Hypothalamus (tissue), 51 donors: ENCODE measurements at regions not wholly inside any gene's neighbourhood (a gene's known extent, or its start where the extent isn't known, plus 50 kb on each side); places are given as distances from the start of the nearest gene placed in this dataset.

ENCODE experiments used
- DNase-seq, 51 donors: peaks; one replicate each; lab custom pipeline; 2025; lab: John Stamatoyannopoulos, UW

DNA sequence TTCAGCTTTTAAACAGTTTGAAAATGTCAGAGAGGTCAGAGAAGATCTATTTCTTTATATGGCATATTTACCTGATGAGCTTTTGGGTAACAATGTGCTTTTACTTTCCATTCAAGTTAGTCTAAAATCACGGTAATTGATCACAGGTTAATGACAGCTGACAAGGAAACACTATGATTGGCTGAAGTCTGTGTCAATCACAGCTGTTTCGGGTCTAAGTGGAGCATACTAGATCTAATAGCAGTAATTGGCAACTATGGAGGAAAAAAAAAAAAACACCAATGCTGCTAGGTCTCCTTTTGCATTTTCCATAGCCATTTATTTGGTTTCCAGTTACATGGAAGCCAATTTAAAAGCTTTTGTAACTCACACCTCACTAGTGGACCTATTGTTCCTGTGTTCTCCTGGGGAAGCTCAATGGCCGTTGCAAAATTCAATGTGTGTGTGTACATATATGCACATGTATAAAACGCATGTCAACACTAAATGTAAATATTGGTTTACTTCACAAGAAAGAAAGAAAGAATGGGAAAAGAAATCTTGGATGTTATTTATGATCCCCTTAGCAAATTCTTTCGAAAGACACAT, 568.3 kb upstream of the ZFHX3 start:
- no peak for DNase-seq

DNA sequence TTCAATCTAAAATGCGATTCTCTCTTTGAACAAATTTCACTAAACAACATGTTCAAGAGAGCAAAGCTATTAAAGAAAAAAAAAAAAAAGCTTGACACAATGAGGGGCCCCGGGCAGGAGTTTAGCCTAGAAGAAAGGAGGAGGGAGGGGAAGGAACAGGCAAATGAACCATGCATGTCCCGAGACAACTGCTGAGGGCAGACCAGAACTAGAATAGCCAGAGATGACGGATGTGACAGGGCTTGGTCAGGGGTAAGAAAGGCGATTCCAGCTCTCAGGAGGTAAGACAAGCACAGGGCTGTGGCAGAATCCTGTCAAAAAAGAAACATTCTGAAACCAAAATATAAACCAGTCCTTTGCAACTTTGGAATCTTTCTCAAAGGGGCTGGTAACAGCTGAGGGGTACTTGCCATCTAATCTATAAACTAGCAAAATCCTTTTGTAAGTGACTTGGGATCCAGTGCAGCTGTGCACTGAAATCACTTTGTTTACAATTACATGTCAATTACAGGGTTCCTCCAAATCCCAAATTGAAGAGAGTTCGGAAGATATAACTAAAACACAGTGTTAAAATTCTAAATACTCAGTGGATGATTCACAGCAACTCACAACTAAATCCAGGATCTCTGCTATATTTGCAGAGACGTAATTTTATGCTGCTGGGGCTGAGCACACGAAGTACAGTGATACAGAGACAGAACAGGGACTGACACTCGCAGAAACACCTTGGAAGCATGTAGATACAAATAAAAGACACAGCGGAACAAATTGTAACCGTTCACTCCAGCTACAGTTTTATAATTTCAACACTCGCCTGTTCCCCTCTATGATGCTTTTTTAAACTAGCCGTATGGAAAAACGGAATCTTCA, 567.4 kb upstream of the ZFHX3 start:
- no peak for DNase-seq

DNA sequence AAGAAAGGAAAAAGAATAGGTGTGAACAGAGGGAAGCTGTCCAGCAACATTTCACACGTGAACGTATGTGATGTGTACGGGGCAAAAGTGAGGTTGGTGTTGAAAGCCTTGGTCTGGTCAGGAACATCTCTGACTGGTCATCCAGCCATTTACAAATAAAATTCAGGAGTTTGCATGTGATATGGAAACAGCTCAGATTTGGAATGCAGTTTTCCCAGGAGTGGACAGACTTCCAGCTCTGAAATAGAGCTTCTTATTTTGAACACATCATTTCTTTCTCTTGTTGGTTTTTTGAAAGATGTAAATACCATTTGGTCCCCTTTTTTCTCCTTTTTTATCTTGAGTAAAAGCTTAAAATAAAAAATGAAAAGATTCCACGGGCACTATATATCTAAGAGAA, 566.2 kb upstream of the ZFHX3 start:
- DNase-seq: no peak

DNA sequence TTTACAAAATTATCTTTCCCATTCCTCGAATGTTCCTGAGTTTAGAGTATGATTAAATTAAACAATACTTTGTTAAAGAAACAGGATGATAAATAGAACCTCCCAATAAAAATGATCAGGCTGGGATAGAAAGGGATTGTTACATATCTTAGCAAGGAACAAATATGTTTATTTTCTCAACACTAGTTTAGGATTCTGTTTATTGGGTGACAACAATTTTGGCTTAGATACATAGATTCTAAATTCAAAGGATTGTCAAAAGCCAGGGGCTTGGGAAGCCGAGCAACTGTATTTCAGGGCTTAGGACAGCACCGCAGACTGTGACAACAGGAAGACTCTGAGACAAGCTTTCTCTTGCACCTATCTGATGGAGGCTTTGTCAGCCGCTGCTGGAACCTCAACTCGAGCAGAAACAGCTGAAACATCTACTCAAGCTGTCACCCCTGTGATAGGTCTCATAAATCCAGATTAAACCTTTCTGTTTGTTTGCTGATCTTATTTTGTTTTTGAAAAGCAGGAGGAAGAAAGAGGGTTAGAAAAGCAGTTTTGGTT, 562.8 kb upstream of the ZFHX3 start:
- no peak for DNase-seq

DNA sequence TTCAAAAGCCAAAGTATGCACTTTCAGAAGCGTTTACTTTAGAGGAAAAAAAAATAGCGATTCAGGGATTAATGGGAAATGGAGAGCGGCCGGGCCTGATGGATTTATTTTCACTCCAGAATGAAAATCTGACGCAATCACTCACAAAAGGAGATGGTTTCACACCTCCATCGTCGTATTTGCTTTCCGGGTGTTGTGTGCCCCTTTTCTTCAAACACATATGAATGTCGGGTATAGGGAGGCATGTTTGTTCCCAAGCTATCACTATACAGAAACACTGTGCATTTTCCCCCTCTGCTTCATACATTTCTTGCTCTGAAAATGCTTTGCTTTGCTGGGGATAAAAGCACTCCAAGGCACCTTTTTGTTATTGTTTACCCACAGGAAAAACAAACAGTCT, 562.2 kb upstream of the ZFHX3 start:
- no peak for DNase-seq

DNA sequence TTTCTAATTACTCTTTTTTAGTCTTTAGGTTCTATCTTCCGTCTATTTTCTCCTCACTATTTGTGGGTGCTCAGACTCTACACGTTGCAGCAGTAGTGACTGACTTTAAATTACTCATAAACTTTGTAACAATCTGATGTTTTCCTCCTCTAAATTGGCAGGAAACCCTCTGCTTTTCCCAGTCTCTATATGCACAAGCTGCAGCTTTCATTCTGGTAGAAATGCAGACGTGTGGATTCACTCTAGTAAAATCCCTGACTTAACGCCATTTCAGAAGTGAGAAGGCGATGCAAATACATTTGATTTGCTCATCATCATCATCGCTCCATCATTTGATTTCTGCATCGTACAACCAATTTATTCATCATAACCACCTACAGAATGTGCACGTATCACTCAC, 561.0 kb upstream of the ZFHX3 start:
- no peak for DNase-seq

DNA sequence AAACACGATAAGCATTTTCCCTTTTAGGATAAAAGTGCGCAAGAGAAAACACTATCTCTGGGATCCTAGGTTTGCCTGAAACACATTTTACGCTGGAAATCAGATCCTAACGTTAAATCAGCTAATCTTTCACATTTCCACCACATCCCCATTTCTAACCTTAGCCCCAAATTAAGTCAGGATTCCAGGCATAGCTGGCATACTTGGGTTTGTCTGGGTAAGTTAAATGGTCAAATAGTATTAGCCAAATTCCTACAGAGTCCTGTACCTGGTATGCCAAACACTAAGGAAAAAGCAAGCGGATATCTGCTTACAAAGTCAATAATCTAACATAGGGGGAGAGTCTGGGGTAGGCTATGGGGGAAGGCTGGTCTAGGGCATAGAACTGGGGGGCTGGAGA, 557.4 kb upstream of the ZFHX3 start:
- no peak for DNase-seq

DNA sequence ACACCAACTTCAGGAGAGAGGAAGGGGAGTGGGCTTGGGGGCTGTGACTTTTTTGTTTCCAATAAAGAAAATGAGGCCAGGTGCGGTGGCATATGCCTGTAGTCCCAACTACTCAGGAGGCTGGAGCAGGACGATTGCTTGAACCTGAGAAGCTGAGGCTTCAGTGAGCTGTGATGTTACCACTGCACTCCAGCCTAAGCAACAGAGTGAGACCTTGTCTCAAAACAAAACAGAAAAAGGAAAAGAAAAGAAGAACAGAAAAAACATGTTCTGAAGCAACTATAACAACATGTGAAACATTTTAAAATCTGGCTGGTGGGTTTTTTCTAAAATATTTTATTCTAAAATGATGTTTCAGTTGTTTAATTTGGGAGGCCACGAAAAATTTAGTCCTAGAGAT, 554.0 kb upstream of the ZFHX3 start:
- DNase-seq: no peak

DNA sequence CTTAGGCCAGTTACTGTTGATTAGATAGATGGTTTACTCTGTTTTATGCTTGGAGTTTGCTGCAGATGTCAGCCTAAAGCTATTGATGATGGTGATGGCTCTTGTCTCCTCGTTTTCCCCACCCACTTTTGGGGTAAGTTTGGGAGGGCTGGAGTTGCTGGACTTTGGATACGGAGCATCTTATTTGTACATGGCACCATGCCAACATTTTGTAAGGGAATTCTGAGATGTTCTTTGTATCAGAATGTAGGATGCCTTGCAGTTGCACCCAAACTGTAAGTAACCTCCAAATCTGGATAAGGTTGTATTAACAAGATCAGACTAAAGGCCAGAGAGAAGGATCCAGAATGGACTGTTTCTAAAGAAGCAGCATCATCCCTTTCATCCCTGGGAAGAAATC, 551.9 kb upstream of the ZFHX3 start:
- DNase-seq: no peak

DNA sequence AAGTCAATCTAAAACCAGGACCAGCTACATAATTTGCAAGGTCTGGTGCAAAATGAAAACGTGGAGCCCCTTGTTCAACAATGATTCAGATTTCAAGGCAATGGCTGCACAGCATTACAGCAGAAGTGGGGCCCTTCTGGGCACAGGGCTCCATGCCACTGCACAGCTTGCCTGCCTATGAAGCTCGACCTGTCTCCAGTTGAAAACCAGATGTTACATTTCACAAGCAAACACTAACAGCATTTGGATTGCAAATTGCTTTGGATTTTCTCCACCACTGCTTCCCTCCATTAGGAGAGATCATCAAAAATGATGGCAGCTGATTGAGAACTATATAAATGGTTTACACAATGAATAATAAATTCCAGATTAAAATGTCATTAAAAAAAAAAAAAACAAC, 551.4 kb upstream of the ZFHX3 start:
- DNase-seq: no peak

DNA sequence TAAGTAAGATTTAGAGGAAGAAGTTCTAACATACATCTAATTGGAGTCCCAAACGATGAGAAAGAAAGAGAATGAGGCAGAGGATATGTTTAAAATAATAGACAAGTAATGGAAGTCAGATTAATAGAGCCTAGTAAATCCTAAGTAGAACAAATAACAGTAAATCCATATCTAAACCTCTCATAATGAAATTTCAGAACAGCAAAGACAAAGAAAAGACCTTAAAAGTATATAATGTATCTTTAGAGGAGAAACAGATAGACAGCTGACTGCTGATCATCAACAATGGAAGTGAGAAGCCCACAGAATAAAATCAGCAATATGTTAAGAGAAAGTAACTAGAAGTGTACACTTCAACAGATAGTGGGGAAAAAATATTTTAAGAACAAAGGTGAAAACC, 536.2 kb upstream of the ZFHX3 start:
- no peak for DNase-seq

DNA sequence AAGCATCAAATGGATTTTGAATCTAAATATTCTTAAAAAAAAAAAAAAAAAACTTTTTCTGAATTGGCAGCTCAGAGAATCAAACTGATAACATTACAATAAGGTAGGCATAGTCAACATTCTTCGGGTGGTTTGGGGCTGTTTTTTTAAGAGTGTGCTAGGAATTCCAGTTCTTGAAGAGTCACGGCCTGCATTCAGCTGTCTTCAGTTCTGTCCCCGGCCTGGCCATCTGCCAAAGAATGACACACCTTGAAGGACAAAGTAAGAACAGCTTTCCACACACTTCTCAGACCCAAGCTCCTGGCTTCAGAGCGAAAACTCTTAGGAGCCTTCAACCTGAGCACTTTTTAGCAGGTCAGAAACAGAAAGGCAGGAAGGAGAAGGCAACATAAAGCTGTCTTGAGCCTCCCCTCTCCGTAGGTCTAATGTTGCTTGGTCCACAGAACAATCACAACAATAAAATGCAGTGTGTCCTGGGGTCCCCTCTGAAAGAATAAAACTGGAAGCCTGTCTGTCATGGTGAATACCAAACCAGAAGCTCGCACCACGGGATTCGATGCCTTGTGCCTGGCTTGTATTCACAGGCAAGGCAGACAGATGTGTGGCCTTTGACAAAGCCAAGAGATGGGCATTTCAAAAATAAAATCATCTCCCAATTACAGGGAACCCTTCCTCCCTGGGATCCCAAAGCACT, 524.4 kb upstream of the ZFHX3 start:
- DNase-seq: peak in 18 of 51 donors; percentile 3 to 24 (median 10)

DNA sequence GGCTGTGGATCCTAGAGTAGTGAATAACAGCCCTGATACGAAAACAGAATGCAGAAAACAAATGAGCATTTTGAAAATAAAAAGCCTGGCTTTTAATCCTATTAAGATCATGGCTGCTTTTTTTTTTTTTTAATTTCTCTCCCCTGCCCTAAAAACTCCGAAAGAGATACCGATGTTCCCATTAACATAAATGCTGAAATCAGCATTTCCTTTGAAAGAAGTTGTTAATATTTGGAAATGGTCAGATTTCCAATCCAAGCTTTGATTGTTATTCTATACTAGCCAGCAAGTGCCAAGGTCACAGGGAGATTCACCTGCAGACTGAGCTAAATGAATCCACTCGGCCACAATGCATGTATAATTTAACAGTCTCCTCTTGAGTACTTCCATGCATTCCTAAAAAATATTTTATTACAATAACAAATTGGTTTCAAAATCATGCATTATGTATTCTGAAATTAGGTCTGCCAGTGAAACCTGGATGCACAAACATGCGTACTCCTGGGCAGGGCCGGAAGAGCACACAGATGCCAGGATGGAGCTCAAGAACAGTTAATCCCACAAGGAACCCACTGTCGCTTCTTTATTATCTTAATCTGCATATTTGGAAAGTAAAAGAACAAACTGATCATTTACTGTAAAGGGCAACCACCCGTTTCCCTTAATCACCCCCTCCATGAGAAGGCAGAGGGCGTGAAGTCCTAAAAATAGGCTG, 521.5 kb upstream of the ZFHX3 start:
- DNase-seq: no peak

DNA sequence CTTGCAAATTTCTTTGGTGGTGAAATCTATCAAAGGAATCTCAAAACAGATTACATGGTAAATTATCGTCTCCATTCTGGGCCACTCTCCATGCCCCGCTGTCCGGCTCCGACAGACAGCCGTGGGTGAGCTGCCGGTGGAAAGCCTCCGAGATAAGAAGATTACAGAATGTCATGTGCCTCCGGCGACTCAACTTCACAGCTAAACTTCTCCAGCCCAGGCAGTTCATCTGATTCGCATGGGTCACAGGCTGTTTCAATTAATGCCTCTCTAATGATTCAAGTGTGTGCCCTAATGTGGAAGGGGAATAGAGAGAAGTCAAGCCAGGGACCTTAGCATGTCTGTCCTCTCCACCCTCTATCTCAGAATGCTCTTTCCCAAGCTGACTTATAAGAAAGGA, 520.8 kb upstream of the ZFHX3 start:
- no peak for DNase-seq

DNA sequence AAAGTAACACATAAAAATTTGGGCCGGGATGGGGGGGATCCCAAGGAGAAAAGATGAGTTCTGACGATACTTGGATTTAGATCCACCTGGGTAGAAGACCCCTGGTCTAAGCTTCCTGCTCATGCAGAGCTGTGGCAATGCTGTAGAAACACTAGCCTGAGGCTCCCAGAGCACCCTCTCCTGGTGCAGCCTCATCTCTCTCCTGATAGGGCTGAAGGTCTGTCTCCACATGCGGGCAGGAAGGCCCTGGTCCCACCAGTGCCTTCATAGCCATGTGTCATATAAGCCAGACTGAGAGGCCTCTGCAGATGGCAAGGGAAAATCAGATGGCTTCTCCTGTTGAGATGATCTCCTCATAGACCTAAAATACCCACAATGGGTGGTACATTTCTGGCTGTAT, 518.0 kb upstream of the ZFHX3 start:
- DNase-seq: no peak

DNA sequence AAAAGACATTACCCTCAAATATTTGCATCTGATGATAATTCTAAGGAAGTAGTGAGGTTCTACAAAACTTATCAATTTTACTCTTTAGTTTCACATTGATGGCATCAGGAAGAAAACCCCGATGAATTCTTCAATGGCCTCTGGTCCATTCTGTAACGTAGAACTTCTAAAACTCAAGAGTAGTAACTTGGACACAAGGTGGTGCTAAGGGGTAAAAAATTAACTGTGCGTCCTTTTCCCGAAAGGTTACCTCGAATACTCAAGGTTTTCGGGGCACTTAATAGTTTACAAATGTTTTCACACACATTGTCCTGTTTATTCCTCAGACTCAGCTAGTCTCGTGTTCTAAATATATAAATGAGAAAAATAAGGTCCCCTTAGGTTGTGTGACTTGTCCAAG, 517.3 kb upstream of the ZFHX3 start:
- DNase-seq: no peak

DNA sequence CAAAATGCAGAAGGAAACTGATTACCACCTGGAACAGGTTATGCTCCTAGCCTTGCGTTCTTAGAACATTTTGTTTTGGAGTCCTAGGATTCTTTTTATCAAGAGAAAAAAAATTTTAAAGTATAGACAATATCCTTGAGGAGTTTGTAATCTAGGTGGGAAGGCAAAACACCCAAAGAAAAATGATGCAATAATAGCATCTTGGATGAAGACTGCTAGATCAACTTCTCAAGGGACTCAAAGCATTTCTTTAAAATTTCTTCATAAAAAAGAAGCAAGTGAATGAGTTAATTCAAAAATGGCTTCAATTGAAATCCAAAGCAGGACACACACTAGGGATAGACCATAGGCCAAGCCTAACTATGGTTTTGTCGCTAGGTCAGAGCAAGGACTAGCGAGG, 515.8 kb upstream of the ZFHX3 start:
- DNase-seq: no peak

DNA sequence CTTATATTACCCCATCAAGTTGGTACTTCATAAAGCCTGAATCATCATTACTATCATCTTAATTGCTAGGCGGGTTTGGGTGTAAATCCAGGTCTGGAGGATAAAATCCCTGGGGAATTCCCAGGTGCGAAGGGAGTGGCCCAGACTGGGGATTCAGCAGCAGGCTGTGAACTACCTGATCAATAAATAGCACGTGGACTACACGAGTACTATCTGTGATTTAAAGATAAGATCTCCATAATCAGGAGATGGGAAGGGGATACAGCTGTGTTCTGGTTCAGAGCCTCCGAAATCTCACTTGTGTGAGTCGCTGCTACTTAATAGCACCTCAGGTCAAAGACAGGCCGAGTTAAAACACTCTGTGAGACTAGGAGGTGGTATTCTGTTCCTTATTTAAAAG, 512.6 kb upstream of the ZFHX3 start:
- DNase-seq: no peak

DNA sequence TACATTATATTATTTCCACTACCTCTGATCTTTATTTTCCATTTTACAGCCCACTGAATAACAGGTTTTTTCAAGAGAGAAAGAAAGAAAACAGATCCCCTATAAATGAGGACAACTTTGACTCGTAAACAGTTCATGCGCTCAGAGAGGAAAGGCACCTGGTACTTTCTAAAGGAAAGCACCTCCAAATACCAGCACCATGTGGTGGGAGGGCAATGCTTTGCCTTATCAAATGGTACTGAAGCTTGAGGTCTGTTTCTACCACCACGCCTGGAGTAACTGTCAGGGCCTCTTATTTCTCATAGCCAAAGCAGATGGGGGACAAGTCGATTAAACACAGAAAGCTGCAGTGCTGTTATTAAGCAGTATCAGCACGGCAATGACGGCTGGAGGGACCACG, 510.3 kb upstream of the ZFHX3 start:
- DNase-seq: no peak

DNA sequence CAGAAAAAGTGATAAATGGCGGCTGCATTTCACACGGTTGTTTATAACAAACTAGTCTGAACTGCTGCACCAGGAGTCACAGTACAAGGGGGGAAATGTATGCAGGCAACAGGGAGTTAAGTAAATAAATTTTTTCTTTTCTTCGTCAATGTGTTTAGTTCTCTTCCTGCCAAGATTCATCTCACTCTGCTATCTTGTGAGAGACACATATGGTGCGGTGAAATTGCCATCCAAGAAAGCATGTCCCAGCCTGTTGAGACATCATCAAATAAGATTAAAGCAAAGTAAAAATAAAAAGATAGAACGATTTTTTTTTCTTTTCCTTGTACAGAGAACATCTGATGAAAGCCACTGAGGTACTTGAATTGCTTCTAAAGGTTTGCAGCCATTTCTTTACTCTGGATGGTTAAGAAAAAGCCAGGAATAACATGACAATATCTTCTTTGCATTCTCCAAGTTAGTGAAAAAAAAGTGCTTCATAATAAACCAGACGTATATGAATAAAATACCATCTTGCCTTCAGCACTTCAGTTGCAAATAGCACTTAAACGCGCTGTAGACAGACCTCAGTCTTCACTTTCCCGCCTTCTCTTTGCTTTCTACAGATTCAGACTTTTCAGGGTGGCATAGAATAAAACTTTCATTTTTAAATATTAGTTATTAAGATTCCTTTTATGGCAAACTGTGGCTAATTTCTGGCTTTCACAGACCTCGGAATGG, 506.2 kb upstream of the ZFHX3 start:
- DNase-seq: no peak
